NCI-H82 treated with DMSO at 0.1 percent for 48 hours (cell line): ENCODE measurements at regions not wholly inside any gene's neighbourhood (a gene's known extent, or its start where the extent isn't known, plus 50 kb on each side); places are given as distances from the start of the nearest gene placed in this dataset.

Experiments
- DNase-seq: peaks from one replicate; lab custom pipeline; 2025; ENCODE audit not compliant: unreplicated experiment; lab: John Stamatoyannopoulos, UW

DNA sequence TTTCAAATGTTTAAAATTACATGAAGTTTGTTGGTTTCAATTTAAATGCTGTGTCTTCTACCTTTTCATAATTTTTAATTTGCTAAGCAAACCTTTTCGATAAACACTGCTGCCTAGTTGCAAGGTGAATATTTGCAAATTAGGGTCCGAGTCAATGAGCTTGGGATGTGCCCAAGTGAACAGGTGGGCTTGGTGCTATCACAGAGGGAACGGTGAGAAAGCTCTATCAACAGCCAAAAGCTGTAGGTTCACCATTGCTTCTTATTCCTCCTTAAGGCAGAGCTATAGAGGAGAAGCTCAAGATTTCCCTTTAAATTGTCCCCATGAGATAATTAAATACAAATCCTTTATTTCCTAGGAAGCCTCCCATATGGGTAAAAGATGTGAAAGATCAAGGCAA, 245.3 kb upstream of the CELF2 start:
- DNase-seq, result no peak

DNA sequence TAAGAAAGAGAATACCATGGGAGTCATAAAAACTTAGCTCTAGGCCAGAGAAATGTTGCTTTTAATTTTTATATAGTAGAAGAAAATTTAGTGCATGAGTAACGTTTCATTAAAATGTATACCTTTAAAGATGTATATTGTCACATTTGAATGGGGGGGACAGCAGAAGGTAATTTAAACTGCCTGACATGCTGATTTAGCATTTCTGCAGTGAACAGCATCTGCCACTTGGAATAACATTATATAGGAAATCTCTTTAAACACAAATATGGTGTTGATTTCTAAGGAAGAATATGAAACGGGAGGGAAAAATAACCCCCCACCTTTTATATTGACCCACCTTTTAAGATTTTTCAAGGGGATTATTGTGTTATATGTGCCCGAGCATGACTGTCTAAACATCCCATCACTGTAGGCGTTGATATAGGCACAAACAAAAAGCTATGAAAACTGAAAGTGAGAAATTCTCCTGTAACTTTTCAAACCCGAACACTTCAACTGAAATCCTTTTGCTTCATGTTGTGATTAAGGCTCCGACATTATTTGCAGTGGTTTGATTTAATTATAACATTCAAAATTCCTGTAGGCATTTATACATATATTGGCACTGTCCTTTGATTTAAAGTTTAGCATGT, 244.7 kb upstream of the CELF2 start:
- no peak for DNase-seq

DNA sequence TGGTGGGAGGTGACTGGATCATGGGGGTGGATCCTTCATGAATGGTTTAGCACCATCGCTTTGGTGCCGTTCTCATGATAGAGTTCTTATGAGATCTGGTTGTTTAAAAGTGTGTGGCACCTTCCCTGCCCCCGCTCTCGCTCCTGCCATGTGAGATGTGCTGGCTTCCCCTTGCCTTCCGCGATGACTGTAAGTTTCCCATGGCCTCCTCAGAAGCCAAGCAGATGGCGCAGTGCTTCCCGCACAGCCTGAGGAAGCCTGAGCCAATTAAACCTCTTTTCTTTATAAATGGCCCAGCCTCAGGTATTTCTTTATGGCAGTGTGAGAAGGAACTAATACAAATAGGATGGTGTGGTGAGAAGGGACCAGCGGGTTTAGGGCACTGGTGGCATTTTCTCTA, 243.3 kb upstream of the CELF2 start:
- DNase-seq, result no peak

DNA sequence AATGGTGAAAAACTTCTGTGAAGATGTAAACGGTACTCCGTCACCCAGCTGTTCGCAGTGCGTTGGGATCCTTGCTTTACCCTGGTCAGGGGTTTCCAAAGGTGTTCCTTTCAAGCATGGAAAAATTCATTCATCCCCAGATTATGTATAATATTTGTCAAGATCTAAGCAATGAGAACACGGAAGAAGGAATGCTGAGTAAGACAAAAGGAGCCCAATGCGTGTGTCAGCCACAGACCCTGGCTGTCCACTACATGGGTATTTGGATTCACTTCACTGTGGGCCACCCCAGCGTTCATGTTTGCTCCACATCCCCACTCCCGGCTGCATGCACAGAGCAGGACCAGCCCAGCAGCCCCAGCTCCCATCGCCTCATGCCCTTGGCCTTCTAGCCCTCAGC, 241.3 kb upstream of the CELF2 start:
- no peak for DNase-seq

DNA sequence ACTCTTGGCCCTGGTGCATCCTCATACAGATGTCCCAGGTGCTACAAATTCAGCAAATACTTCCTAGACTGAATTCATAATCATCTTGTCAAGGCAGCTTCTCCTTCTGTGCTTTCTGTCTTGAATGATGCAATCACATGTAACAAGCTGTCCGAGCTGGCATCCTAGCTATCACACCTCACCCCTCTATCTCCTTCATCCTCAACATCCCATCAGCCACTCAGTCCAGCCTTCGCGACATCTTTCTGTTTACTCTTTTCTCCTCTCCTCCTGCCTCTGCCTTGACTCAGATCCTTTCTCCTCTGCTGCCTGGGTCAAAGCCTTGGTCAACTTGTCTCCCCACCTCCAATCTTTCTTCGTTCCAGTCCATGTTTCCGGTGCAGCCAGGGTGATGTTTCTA, 240.4 kb upstream of the CELF2 start:
- no peak for DNase-seq

DNA sequence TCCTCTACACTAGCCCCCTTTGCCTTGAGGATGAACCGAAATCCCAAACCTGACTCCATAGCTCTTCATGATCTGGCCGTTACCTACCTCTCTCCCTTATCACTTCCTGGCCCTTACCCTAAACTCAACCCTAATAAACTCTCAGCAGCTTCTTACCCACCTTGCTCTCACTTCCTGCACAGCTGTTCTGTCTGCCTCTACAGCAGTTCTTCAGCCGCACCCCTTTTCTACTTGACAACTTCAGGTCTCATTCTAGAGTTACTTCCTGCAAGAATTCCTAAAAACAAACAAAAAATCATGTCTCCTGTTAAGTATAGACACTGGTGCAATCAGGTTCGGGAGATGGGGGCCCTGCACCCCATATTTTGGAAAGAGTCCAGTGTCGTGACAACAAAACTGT, 239.9 kb upstream of the CELF2 start:
- DNase-seq, result no peak

DNA sequence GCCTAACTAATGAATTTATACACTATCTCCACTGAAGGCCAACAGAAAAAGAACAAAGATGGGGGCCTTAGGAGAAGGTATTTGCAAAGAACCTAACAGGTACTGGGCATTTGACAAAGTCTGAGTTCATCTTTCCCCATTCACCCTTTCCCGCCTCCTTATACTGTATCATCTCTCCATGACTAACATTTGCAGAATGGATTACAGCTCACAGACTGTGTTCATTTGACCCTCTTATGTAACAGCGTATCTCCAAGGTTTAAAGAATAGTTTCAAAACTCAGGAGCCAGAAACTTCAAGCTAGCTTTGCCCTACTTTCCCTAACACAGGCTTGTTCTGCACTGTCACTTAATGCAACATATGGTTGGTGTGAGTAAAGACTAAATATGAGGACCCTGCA, 238.7 kb upstream of the CELF2 start:
- no peak for DNase-seq

DNA sequence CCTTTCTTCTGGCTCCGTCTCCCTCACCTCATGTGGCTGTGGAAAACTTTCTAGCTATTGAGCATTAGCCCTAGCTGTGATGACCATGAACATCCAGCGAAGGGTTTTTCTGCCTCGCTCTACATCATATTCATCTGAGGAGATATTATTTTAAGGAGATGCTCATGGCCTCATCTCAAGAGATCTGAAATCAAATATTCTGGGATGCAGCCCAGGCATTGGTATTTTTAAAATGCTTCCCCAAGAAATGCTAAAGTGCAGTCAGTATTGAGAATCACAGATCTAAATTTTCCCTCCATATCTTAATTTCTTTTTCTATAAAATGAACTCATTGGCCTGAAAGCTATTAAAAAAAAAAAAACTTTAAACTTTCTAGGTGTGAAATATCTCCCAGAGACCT, 238.2 kb upstream of the CELF2 start:
- DNase-seq, result no peak

DNA sequence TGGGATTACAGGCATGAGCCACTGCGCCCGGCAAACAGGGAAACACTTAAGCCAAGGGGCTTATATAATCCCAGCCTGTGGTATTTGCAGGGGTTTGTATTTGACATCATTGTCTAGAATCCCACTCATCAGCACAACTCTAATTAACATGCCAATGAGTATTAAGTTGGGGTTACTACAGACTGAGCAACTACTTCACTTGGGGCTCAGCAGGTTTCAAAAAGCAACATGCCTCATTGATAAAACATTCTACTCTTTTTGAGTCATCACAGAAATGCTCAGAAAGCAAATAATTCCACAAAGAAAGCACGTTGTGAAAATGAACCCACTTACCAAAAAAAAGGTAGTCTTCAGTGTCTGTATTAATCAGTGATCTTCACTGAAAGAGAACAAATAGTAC, 236.9 kb upstream of the CELF2 start:
- no peak for DNase-seq

DNA sequence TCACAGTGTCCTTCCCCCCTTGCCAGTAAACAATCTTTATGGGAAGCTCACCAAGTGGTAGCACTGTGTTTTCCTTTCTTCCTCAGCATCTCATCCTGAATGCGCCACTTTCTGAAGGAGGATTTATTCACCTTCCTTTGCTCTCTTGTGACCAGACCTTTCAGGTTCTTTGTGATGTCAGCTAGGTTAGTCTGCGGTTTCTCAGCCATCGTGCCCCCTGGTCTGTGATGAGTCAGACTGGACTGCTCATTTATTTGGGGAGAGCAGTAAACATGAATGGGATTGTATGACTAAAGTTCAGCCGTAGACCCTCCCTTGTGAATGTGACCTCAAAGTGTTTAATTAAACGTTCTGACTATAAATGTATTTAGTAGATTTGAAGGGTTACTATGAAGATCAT, 235.1 kb upstream of the CELF2 start:
- no peak for DNase-seq

DNA sequence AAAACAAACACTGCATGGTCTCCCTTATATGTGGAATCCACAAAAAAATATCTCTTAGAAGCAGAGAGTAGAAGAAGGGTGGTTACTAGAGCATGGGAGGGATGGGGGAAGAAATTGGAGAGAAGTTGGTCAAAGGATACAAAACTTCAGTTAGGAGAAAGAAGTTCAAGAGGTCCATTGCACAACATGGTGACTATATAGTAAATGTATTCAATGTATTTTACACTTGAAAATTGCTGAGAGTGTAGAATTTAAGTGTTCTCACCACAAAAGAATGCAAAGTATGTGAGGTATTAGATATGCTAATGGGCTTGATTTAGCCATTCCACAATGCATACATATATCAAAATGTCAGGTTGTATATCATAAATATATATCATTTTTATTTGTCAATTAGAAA, 232.0 kb upstream of the CELF2 start:
- DNase-seq, result no peak

DNA sequence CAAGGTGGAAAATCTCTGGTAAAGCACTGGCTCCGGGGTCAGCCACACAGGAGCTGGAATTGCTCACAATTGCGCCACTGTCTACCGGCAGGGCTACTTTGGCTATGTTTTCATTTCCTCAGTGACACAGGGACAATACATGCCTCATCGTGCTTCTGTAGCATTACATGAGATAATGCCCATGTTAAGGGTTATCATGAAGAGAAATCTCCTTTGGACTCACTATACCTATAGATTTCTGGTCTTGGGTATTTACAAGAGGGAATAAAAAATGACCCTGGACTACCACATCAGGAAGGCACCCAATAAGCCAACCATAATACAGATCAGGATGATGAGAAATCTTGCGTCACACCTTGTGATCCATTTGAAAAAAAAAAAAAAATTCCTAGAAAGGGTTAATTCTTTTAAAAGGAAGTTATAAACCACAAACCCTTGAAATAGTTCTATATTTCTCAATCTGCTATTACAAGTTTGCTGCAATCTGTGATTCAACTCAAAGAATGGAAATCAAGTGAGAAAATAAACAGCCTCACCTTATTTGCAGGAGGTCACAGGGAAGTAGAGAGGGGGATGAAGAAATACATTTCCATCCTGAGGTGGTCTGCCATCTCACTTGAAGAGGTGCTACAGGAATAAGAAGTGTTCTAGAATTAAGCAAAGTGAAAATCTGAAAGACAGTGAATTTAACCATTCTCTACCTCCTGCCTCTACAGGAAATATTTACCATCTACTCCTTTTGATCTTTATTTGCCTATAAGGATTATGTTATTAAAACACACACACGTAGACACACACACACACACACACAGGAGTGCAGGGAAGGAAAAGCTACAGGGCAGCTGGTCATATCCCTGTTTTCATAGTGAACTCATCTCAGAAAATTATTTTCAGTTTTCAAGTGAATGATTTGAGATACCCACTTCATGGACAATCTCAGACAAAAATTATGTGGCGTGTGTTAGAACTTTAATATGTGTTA, 231.3 kb upstream of the CELF2 start:
- DNase-seq, result no peak

DNA sequence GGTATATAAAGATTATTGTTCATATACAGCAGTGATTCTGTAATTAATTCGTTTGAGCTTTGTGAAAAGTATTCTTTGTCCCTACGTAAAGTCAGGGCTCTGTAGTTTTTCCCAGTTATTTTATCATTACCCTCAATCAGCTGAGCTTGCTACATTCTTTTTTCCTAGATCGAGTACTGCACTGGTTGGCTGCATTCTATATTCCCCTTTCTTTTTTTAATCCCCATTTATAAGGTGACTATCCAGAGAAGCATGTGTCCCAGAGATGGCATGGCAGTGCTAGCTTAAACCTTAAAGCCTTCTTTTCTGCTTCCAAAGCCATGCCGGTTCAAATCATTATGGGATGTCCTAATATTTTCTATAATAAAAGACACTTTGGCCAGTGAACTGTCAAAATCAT, 230.1 kb upstream of the CELF2 start:
- DNase-seq, result no peak

DNA sequence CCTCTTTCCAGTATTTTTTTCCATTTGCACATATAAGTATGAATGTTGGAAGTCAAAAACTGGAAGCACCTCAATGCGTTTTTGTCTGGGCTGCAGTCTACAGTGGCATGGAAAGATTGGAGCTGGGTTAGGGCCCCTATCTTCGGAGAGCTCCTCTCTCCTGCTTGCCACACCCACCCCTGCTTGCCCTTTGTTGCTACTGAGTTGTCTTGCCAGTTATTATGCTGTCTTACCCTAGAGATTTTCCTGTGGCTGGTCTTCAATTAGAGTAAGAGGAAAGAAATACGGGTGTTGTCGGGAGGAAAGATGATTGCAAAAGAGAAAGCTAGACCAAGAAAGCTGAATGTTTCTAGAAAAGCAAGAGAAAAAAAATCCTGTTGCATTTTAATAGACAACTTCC, 228.9 kb upstream of the CELF2 start:
- DNase-seq, result no peak

DNA sequence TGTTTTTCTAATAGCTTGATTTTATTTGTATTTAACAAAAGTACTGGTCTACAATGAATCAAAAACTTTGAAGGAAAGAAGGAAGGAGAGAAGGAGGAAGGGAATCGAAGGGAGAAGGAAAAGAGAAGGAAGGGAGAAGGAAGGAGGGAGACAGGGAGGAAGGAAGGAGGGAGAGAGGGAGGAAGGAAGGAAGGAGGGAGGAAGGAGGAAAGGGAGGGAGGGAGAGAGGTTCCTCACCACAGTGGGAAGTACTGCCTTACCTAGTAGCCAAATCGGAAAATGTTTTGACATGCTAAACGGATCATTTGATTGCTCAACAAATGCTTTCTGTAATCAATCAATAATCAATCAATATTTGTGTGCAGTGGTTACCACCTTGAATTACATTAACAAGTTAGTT, 225.8 kb upstream of the CELF2 start:
- DNase-seq, result no peak

DNA sequence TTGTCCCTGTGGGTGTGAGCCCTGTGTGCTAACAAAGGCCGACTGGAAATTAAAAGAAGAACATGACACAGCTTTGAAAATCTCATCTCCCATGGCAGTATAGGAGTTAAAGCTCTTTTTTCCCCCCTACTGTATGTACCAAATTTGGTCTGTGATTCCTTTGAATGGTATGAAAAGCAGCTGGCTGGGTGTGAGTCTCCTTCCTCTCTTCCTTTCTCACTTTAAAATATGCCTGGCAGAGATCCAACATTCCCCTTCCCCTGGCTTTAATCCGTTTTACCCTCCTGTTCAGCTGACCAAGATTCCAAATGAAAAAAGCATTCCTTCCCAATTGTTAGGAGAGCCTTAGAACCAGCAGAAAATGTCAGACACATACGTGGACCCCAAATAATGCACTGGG, 225.0 kb upstream of the CELF2 start:
- DNase-seq, result peak; percentile 58

DNA sequence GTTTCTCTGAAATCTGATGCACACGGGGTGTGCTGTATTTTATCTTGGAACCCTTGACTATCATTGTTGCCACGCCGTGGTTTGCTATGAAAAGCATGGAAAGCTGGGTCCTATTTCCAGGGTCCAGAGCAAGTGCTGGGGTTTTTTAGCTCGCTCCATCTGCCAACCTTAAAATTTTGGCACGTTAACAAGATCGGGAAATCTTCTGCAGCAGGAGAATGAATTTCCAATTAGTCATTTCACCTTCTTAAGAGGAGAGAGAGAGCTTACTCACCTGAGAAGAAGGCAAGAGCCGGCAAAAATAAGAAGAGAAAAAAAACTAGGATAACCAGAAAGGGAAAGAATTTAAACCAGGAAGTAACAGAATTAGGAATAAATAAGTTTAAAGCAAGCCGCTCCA, 223.6 kb upstream of the CELF2 start:
- no peak for DNase-seq

DNA sequence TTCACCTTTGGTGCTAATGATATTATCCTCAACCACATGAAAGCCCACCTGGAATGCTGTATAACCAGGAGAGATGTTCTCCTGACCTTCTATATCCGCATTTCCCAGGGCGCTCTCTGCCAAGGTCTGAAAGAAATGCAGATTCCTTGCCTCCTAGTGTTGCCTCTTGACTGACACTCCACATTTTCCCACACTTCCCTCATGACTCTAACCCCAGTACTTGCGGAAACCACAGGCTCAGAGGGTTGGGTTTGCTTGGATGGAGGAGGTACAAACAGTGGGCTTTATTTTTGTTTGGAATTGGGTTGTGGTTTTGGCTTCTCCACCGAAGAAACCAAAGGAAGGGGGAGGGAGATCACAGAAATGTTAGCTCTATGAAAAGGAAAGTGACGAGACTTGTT, 222.9 kb upstream of the CELF2 start:
- DNase-seq, result no peak

DNA sequence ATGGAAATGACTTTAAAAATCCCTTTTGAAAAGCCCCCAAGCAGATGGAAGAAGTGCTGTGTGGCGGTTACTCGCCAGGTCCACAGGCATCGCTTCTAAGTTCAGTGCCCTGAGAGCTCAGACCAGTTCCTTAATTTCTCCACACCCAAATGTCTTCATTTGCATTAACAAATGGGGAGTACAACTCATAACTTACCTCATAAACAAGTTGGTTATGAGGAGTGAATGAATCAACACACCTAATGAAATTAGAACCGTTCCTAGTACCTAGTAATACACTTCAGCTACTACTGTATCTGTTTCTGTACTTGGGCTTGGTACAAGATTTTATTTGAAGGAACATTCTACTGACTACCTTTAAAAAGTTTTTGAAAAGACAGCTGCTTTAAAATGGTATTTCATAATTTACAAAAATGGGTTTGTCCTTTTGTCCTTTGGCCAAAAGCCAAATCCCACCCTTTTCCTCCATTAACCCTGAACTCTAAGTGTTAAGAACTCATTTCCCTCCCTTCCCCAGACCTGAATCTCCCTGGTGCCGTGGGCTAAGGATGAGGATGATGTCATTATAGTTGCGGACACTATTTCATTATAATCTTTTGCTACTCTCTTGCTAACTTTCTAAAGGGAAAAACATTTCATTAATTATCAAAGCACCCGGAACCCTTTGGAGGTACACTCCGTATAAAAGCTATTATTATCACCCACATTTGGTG, 221.5 kb upstream of the CELF2 start:
- no peak for DNase-seq

DNA sequence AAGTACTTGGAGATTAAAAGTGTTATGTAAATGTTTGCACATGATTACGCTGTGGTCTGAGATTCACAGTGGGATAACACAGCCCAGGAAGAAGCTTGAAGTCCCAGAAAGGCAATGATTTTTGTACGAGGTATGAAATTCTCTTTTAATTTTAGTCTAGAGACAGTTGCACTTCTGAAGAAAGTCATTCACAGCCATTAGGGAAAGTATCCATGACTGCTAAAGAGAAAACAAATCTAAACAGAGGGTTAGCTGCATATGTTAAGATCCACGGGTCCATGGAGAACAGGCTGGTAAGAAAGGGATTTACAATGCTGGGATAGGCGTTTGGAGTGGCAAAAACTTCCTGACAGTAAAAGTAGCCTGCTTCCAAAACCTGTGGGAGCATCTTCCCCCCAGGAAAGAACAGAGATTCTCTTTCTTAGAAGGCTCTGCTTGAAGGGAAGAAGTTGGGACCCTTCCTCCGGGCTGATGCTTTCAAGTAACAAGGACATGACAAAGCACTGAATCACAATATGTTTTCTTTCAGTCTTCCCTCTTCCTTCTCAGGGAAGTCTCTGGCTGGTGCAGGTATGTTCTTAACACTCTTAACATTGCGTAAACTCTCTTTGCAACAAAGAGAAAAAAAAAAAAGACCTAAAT, 220.8 kb upstream of the CELF2 start:
- no peak for DNase-seq

DNA sequence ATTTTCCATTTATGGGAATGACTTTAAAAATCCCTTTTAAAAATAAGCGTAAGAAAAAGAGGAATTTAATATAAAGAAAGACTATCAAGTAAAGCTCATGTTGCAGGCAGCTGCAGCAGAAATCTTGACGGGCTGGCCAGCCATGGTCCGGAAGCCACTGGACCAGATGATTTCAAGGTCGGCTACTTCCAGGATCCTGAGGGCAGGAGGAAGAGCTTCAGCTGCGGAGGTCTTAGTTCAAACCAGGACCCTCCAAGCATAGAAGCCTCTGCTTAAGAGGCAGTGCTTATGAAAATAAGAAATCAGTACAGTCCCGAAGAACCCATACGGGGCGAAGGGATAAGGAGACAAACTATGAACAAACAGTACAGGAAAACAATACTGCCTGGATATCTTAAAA, 220.2 kb upstream of the CELF2 start:
- DNase-seq, result no peak
